ENCODE measurements at regions not wholly inside any gene's neighbourhood (a gene's known extent, or its start where the extent isn't known, plus 50 kb on each side); places are given as distances from the start of the nearest gene placed in this dataset.

GRCh38 chr5:32498484-32498883, 53.9 kb upstream of the ZFR start:
- no peak for TF ChIP-seq MAFK (IDR thresholded peaks at IDR 0.05; ENCODE audit: low read depth, low read length)
- TF ChIP-seq SP4 (IDR thresholded peaks at IDR 0.05; ENCODE audit: low read length): no peak
- TF ChIP-seq SIX5 (IDR thresholded peaks at IDR 0.05; ENCODE audit: low read depth, low read length): no peak
- Histone ChIP-seq H2AFZ (ENCODE audit: low read length) (no peak overlapping the region), H3K27ac (ENCODE audit: low read depth, low read length) (no peak overlapping the region)

More at GRCh38 chr5:32498484-32498883, 53.9 kb upstream of the ZFR start:
- H3K9ac ChIP-seq (replicated peaks in 1 of 4; ENCODE audit: extremely low read depth in 1 of 4, low read depth in 3 of 4, low read length in 3 of 4): no peak overlapping the region
- no peak overlapping the region for H3K4me3 ChIP-seq (ENCODE audit: extremely low read depth in 1 of 4, insufficient read depth in 2 of 4, low read depth in 3 of 4, low read length in 4 of 4)
- H2AK5ac ChIP-seq (ENCODE audit: low read depth, low read length): no peak overlapping the region
- no peak overlapping the region for H4K8ac ChIP-seq (ENCODE audit: extremely low read depth, insufficient read depth, low read length)
- H3K56ac ChIP-seq (replicated peaks; ENCODE audit: insufficient read length, low read depth, low read length): no peak overlapping the region
- CTCF ChIA-PET (ENCODE audit: partially characterized antibody): interaction anchor here (0.6 to 9.5 kb wide), 4 partner anchors 10 to 92 kb away, joined by 3 to 93 read pairs (median 8); no protein-coding TSS in a partner anchor
- H2BK12ac ChIP-seq (ENCODE audit: low read depth, low read length): no peak overlapping the region
- H4K5ac ChIP-seq (ENCODE audit: insufficient read length, low read depth, low read length): no peak overlapping the region
- H3K23me2 ChIP-seq (ENCODE audit: low read depth, low read length): no peaks in the 10 kb centered on the region
- POLR2A ChIA-PET (ENCODE audit: partially characterized antibody): interaction anchor here (0.6 to 2.0 kb wide), 2 partner anchors 65 to 84 kb away, joined by 3 to 5 read pairs; no protein-coding TSS in a partner anchor
- H3K4ac ChIP-seq (replicated peaks; ENCODE audit: insufficient read length, low read depth, low read length): no peak overlapping the region
- no peak overlapping the region for H3K18ac ChIP-seq (ENCODE audit: extremely low read depth, low read length)
- no peak overlapping the region for H2BK20ac ChIP-seq (ENCODE audit: low read length)
- no peaks in the 10 kb centered on the region for H3K79me2 ChIP-seq (ENCODE audit: control insufficient read depth in 1 of 2, insufficient read depth in 2 of 2, low read length in 2 of 2)
- no peak overlapping the region for H2BK15ac ChIP-seq (ENCODE audit: low read length)
- H4K91ac ChIP-seq (replicated peaks; ENCODE audit: insufficient read length, low read length): no peak overlapping the region
- H3K27me3 ChIP-seq (replicated peaks in 1 of 4; ENCODE audit: control insufficient read depth in 3 of 4, extremely low read depth in 1 of 4, insufficient read depth in 3 of 4, low read length in 3 of 4): peaks cover 0 to 18% (median 12%) of the 10 kb centered on the region in 4 experiments; a peak in 4 of 7 replicates
- H3K79me1 ChIP-seq (ENCODE audit: low read depth, low read length): no peaks in the 10 kb centered on the region
- H3K9me3 ChIP-seq (ENCODE audit: insufficient read depth in 2 of 2, low read depth in 1 of 2, low read length in 1 of 2): no peaks in the 10 kb centered on the region
- no peaks in the 10 kb centered on the region for H3K36me3 ChIP-seq (ENCODE audit: control insufficient read depth in 2 of 4, insufficient read depth in 4 of 4, low read length in 3 of 4)
- H2BK120ac ChIP-seq (replicated peaks; ENCODE audit: low read depth, low read length): no peak overlapping the region
- FAIRE-seq (no peak), DNase-seq (ENCODE audit: low read depth in 1 of 2, low spot score in 2 of 2) (no peak)
- no peak overlapping the region for H3K23ac ChIP-seq (ENCODE audit: insufficient read length)
- no peak overlapping the region for H2BK5ac ChIP-seq (ENCODE audit: low read depth, low read length)
- H3K4me1 ChIP-seq (replicated peaks in 1 of 4; ENCODE audit: control insufficient read depth in 3 of 4, insufficient read depth in 4 of 4, low read length in 3 of 4): peaks cover 7 to 12% (median 10%) of the 10 kb centered on the region in 4 experiments; a peak in 6 of 7 replicates
- no peak overlapping the region for H3K14ac ChIP-seq (ENCODE audit: insufficient read length)
- H3K4me2 ChIP-seq (ENCODE audit: insufficient read depth in 1 of 2, low read depth in 2 of 2, low read length in 2 of 2): no peak overlapping the region
- H4K20me1 ChIP-seq (replicated peaks in 1 of 2; ENCODE audit: control insufficient read depth in 1 of 2, insufficient read depth in 2 of 2, low read length in 2 of 2): no peaks in the 10 kb centered on the region
